Mesenchymal stem cell (in vitro differentiated cells and primary cell): ENCODE measurements at regions not wholly inside any gene's neighbourhood (a gene's known extent, or its start where the extent isn't known, plus 50 kb on each side); places are given as distances from the start of the nearest gene placed in this dataset.
A peak's percentile ranks its signal among the peaks of the same experiment; 100 is the strongest.

ENCODE experiments used
- DNase-seq: peaks from one replicate; pipeline ENCODE4 v3.0.0-alpha.2; 2013
- H2AFZ ChIP-seq: one replicate; pipeline ENCODE4 v1.6.1; 2013; ENCODE audit warnings: low read depth, mild to moderate bottlenecking, control low read depth, inconsistent platforms, low read length, moderate library complexity
- H2AK5ac ChIP-seq: 2 replicates; pipeline ENCODE4 v1.6.1; 2013; ENCODE audit warnings: low read length, moderate library complexity, mild to moderate bottlenecking, inconsistent platforms; ENCODE audit not compliant: severe bottlenecking
- H2BK120ac ChIP-seq: one replicate; pipeline ENCODE4 v1.6.1; 2013; ENCODE audit warnings: low read depth, mild to moderate bottlenecking, inconsistent platforms, low read length, moderate library complexity
- H2BK12ac ChIP-seq, 2 experiments: one replicate each; pipeline ENCODE4 v1.6.1; 2013; ENCODE audit warnings: inconsistent platforms in 2 of 2, low read length in 2 of 2, mild to moderate bottlenecking in 2 of 2, moderate library complexity in 2 of 2, control low read depth in 1 of 2
- H2BK15ac ChIP-seq: one replicate; pipeline ENCODE4 v1.6.1; 2013; ENCODE audit warnings: mild to moderate bottlenecking, low read depth, inconsistent platforms; ENCODE audit not compliant: poor library complexity, severe bottlenecking
- H2BK5ac ChIP-seq: 2 replicates; pipeline ENCODE4 v1.6.1; 2013; ENCODE audit warnings: low read depth, mild to moderate bottlenecking, low read length, control low read depth, inconsistent platforms; ENCODE audit not compliant: poor library complexity, severe bottlenecking
- H3K14ac ChIP-seq, 2 experiments: one replicate each; pipeline ENCODE4 v1.6.1; 2013; ENCODE audit warnings: inconsistent platforms in 2 of 2, low read length in 2 of 2, control low read depth in 1 of 2, mild to moderate bottlenecking in 1 of 2, moderate library complexity in 1 of 2
- H3K18ac ChIP-seq, 2 experiments: one replicate each; pipeline ENCODE4 v1.6.1; 2013; ENCODE audit warnings: inconsistent platforms in 2 of 2, low read length in 2 of 2, control low read depth in 1 of 2, low read depth in 1 of 2, mild to moderate bottlenecking in 1 of 2
- H3K23ac ChIP-seq, 2 experiments: one replicate each; pipeline ENCODE4 v1.6.1; 2013; ENCODE audit warnings: inconsistent platforms in 2 of 2, low read length in 2 of 2, mild to moderate bottlenecking in 2 of 2, moderate library complexity in 2 of 2, control low read depth in 1 of 2
- H3K27ac ChIP-seq: 2 replicates; pipeline ENCODE4 v1.5.1; 2013; ENCODE audit warnings: mild to moderate bottlenecking, moderate library complexity, low read length, control low read depth, inconsistent platforms; ENCODE audit not compliant: poor library complexity, severe bottlenecking
- H3K27me3 ChIP-seq, 2 experiments: 2 replicates each; pipeline versions ENCODE4 v1.6.1 to v1.7.0; 2013; ENCODE audit warnings: low read length in 2 of 2, mild to moderate bottlenecking in 2 of 2, moderate library complexity in 2 of 2, control low read depth in 1 of 2, inconsistent platforms in 1 of 2; ENCODE audit not compliant: control insufficient read depth in 1 of 2, insufficient read depth in 1 of 2
- H3K36me3 ChIP-seq, 2 experiments: 2 replicates each; pipeline versions ENCODE4 v1.6.1 to v1.7.0; 2013; ENCODE audit warnings: low read length in 2 of 2, control low read depth in 1 of 2, inconsistent platforms in 1 of 2, low read depth in 1 of 2, mild to moderate bottlenecking in 1 of 2; ENCODE audit not compliant: insufficient read depth in 2 of 2, control insufficient read depth in 1 of 2
- H3K4ac ChIP-seq, 2 experiments: one replicate each; pipeline ENCODE4 v1.6.1; 2013; ENCODE audit warnings: inconsistent platforms in 2 of 2, low read length in 2 of 2, mild to moderate bottlenecking in 2 of 2, moderate library complexity in 2 of 2, control low read depth in 1 of 2, low read depth in 1 of 2
- H3K4me1 ChIP-seq: 2 replicates; pipeline ENCODE4 v1.6.1; 2013; ENCODE audit warnings: low read depth, low read length, control low read depth; ENCODE audit not compliant: control insufficient read depth, insufficient read depth
- H3K4me2 ChIP-seq: 2 replicates; pipeline ENCODE4 v1.6.1; 2013; ENCODE audit warnings: low read length, mild to moderate bottlenecking, inconsistent platforms; ENCODE audit not compliant: poor library complexity, severe bottlenecking
- H3K4me3 ChIP-seq, 2 experiments: 2 replicates each; pipeline versions ENCODE4 v1.5.1 to v1.7.0; 2013; ENCODE audit warnings: low read length in 2 of 2, mild to moderate bottlenecking in 2 of 2, control low read depth in 1 of 2, low read depth in 1 of 2; ENCODE audit not compliant: insufficient read depth in 1 of 2
- H3K79me1 ChIP-seq: replicated peaks from 2 replicates; pipeline ENCODE4 v1.6.1; 2013; ENCODE audit warnings: mild to moderate bottlenecking, control low read depth, low read length, inconsistent platforms; ENCODE audit not compliant: poor library complexity, severe bottlenecking
- H3K9ac ChIP-seq: 2 replicates; pipeline ENCODE4 v1.7.0; 2013; ENCODE audit warnings: mild to moderate bottlenecking, low read length, moderate library complexity
- H3K9me3 ChIP-seq: 2 replicates; pipeline ENCODE4 v1.7.0; 2013; ENCODE audit warnings: mild to moderate bottlenecking, low read length; ENCODE audit not compliant: control insufficient read depth
- H4K8ac ChIP-seq: one replicate; pipeline ENCODE4 v1.6.1; 2013; ENCODE audit warnings: inconsistent platforms, mild to moderate bottlenecking, low read length, moderate library complexity
- H4K91ac ChIP-seq: one replicate; pipeline ENCODE4 v1.6.1; 2013; ENCODE audit warnings: mild to moderate bottlenecking, low read length, inconsistent platforms
- WGBS: methylation state at CpG from one replicate; pipeline ENCODE4 v1.1.7; 2013; ENCODE audit warnings: mixed read lengths; 5-methylcytosine and 5-hydroxymethylcytosine counted together

DNA sequence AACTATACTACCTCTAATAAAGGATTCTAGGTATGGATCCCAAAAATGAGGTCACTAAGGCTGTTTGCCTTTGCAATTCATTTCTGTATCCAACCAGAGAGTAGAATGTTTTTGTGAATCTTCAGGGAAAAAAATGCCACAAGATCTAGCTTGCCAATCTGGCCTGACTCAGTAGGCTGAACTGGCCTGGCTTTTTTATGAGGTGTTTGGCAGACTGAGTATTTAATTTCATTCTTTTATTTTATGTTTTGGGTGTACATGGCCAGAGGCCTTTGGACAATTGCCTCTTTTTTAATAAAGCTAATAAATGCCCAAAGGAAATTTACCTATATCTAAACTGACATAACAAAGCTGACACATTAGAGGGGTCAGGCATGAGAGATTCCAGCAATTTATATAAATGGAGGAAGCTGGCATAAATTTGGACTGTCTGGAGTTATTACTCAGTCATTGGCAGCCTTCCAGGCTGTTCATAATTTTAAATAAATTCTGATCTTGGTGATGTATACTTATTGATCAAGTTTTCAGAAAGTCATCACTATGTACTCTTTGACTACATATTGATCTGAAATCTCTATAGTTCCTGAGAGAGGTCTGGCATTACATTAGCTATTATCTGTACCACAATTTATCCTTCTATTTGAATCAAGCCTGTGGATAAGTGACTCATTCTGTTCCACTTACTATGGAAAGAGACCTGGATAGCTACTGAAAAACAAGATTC is 376.4 kb upstream of the NOCT start:
- Histone ChIP-seq H3K14ac (no peak overlapping the region), H3K9me3 (no peaks in the 10 kb centered on the region), H3K18ac (no peak overlapping the region), H2AFZ (no peak overlapping the region), H2BK15ac (no peak overlapping the region), H3K4ac (no peak overlapping the region), H3K23ac (no peak overlapping the region), H3K27me3 (no peaks in the 10 kb centered on the region), H3K4me1 (no peaks in the 10 kb centered on the region), H4K91ac (no peak overlapping the region), H3K36me3 (no peaks in the 10 kb centered on the region), H2BK5ac (no peak overlapping the region), H3K27ac (peak overlapping the region; percentile 22), H2BK120ac (no peak overlapping the region), H4K8ac (no peak overlapping the region), H3K79me1 (no peaks in the 10 kb centered on the region), H2BK12ac (no peak overlapping the region), H3K9ac (no peak overlapping the region), H3K4me3 (no peak overlapping the region), H2AK5ac (no peak overlapping the region), H3K4me2 (no peak overlapping the region)
- peak; percentile 7 for DNase-seq

- 88% methylated on average over 7 of the region's 7 CpGs for WGBS
These were observed 378.8 kb upstream of the NOCT start for GRCh38 chr4:138636781-138637180.

GRCh38 chr4:138634915-138635314 is 380.7 kb upstream of the NOCT start:
- no peak overlapping the region for H3K18ac ChIP-seq
- no peak overlapping the region for H3K27ac ChIP-seq
- no peak overlapping the region for H2BK15ac ChIP-seq
- no peaks in the 10 kb centered on the region for H3K9me3 ChIP-seq
- no peak overlapping the region for H3K9ac ChIP-seq
- no peak overlapping the region for H3K4ac ChIP-seq
- H3K27me3 ChIP-seq, result no peaks in the 10 kb centered on the region
- no peak overlapping the region for H3K4me3 ChIP-seq
- H4K91ac ChIP-seq, result no peak overlapping the region
- no peak overlapping the region for H2BK5ac ChIP-seq
- no peak overlapping the region for H2BK120ac ChIP-seq
- WGBS, result 81% methylated on average over 1 of the region's 2 CpGs
- no peak overlapping the region for H2BK12ac ChIP-seq
- H4K8ac ChIP-seq, result no peak overlapping the region
- H3K23ac ChIP-seq, result no peak overlapping the region
- H3K4me1 ChIP-seq, result no peaks in the 10 kb centered on the region
- H3K14ac ChIP-seq, result no peak overlapping the region
- H3K36me3 ChIP-seq, result no peaks in the 10 kb centered on the region
- H3K4me2 ChIP-seq, result no peak overlapping the region
- H2AFZ ChIP-seq, result no peak overlapping the region
- no peak overlapping the region for H2AK5ac ChIP-seq
- no peak for DNase-seq
- H3K79me1 ChIP-seq, result no peaks in the 10 kb centered on the region

More at GRCh38 chr4:138636781-138637180, 378.8 kb upstream of the NOCT start:
- Histone ChIP-seq H2AK5ac (no peak overlapping the region), H3K23ac (no peak overlapping the region), H2BK120ac (no peak overlapping the region), H3K27ac (no peak overlapping the region), H3K9me3 (no peaks in the 10 kb centered on the region), H3K14ac (no peak overlapping the region), H3K4me1 (no peaks in the 10 kb centered on the region), H3K4me3 (no peak overlapping the region), H3K27me3 (no peaks in the 10 kb centered on the region), H2BK5ac (no peak overlapping the region), H2BK12ac (no peak overlapping the region), H2BK15ac (no peak overlapping the region), H3K79me1 (no peaks in the 10 kb centered on the region), H4K8ac (no peak overlapping the region), H3K36me3 (no peaks in the 10 kb centered on the region), H3K9ac (no peak overlapping the region), H4K91ac (no peak overlapping the region), H2AFZ (no peak overlapping the region), H3K18ac (peak overlapping the region in 1 of 2 experiments; percentile 24), H3K4ac (no peak overlapping the region), H3K4me2 (no peak overlapping the region)
- no peak for DNase-seq

DNA sequence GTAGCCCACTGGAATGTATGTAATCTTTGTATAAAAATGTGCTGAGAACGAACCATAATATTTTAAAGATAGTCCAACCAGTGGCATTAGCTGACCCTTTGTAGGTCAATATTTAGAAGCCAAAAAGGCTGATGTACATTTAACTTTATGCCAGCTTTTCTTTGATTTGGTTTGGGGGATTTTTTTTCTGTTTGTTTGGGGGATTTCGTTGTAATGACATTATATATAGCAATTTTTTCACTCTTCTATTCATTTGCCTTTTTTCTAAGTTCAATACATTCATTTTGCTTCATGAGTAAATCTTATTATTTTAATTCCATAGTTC is 382.0 kb upstream of the NOCT start:
- Histone ChIP-seq H3K4me1 (no peaks in the 10 kb centered on the region), H3K4me3 (no peak overlapping the region), H3K4ac (no peak overlapping the region), H3K9ac (no peak overlapping the region), H3K23ac (no peak overlapping the region), H3K79me1 (no peaks in the 10 kb centered on the region), H3K27me3 (no peaks in the 10 kb centered on the region), H3K18ac (no peak overlapping the region), H2AK5ac (no peak overlapping the region), H3K9me3 (no peaks in the 10 kb centered on the region), H2BK15ac (no peak overlapping the region), H3K4me2 (no peak overlapping the region), H2BK5ac (no peak overlapping the region), H4K91ac (no peak overlapping the region), H3K36me3 (no peaks in the 10 kb centered on the region), H2AFZ (no peak overlapping the region), H2BK120ac (no peak overlapping the region), H4K8ac (no peak overlapping the region), H3K14ac (no peak overlapping the region), H3K27ac (no peak overlapping the region), H2BK12ac (no peak overlapping the region)
- no peak for DNase-seq
- WGBS, result 100% methylated on average over 1 of the region's 2 CpGs
